Activated T-helper 17 cell treated with anti-CD3 and anti-CD28 coated beads, Interleukin-2, amount 50 U/mL, for 72 hours (primary cell): ENCODE measurements at regions not wholly inside any gene's neighbourhood (a gene's known extent, or its start where the extent isn't known, plus 50 kb on each side); places are given as distances from the start of the nearest gene placed in this dataset.

Source experiments
- ATAC-seq: fragments of 150-1000 bp; cut with Tn5 transposase; replicated peaks from 2 replicates; pipeline ENCODE4 v1.10.0; 2021; ENCODE audit warnings: mild to moderate bottlenecking, moderate library complexity
- H3K27ac Mint-ChIP-seq: one replicate; pipeline ENCODE4 v1.8.0; 2022; ENCODE audit warnings: mixed read lengths
- H3K27me3 Mint-ChIP-seq: one replicate; pipeline ENCODE4 v1.8.0; 2022; ENCODE audit warnings: mixed read lengths
- H3K36me3 Mint-ChIP-seq: one replicate; pipeline ENCODE4 v1.8.0; 2022; ENCODE audit warnings: low read depth, mild to moderate bottlenecking, mixed read lengths
- H3K4me1 Mint-ChIP-seq: one replicate; pipeline ENCODE4 v1.8.0; 2022; ENCODE audit warnings: mixed read lengths
- H3K4me3 Mint-ChIP-seq: one replicate; pipeline ENCODE4 v1.8.0; 2022; ENCODE audit warnings: mild to moderate bottlenecking, mixed read lengths
- H3K9me3 Mint-ChIP-seq: one replicate; pipeline ENCODE4 v1.8.0; 2022; ENCODE audit warnings: mixed read lengths

DNA sequence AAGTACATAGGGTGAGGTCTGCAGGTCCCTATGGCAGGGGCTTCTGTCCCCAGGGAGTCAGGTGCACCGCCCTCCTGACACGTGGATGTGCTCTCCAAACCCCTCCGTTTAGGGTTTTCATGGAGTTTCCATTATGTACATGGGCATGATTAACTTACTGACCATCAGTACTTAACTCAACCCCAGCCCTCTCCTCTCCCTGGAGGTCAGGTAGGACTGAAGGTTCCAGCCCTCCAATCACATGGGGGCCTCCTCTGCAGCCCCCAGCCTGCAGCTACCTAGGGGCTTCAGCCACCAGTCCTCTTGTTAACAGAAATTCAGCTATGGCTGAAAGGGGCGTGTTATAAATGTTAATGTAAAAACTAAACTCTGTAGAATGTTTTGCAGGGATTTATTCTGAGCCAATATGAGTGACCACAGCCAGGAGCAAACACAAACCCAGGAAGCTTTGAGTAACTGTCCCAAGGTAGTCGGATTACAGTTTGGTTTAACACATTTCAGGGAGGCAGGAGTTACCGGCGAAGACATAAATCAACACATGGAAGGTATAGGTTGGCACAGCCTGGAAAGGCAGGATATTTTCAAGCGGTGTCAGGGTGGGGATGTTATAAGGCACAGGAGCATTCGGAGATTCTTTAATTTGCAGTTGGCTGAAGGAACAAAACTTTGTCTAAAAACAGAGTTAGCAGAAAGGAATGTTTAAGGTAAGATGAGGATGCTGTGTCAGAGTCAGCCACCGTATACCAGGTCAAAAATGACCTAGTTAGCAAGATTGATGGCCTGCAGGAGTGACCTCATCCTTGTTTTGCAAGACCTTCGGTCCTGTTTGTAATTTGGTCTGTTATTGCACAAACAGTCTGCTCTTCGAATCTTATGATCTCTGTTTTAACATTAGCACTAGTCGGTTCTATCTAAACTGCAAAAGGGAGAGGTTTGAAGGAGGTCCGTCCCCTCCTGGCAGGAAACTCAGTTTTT lies 75.2 kb downstream of the TNFAIP2 start:
- Mint-ChIP-seq H3K36me3 (no peaks in the 10 kb centered on the region), H3K9me3 (no peaks in the 10 kb centered on the region), H3K27ac (no peak overlapping the region), H3K4me3 (no peak overlapping the region), H3K4me1 (no peaks in the 10 kb centered on the region), H3K27me3 (peaks cover 4% of the 10 kb centered on the region)
- no peak for ATAC-seq

DNA sequence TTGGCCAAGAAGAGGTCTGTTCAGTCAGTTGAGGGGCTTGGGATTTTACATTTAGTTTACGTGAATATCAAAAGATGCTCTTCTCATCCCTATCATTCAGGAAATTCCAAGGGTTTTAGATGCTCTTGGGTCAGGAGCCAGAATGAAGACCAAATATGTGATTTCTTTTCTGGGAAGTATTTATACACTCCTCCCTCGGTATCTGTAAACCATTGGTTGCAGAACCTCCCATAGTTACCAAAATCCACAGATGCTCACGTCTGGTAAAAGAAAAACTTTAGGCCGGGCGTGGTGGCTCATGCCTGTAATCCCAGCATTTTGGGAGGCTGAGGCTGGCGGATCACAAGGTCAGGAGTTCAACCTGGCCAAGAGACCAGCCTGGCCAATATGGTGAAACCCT lies 75.9 kb downstream of the TNFAIP2 start:
- Mint-ChIP-seq H3K27ac (no peak overlapping the region), H3K27me3 (peaks cover 10% of the 10 kb centered on the region), H3K36me3 (no peaks in the 10 kb centered on the region), H3K4me1 (no peaks in the 10 kb centered on the region), H3K9me3 (peaks cover 5% of the 10 kb centered on the region), H3K4me3 (no peak overlapping the region)
- no peak for ATAC-seq

DNA sequence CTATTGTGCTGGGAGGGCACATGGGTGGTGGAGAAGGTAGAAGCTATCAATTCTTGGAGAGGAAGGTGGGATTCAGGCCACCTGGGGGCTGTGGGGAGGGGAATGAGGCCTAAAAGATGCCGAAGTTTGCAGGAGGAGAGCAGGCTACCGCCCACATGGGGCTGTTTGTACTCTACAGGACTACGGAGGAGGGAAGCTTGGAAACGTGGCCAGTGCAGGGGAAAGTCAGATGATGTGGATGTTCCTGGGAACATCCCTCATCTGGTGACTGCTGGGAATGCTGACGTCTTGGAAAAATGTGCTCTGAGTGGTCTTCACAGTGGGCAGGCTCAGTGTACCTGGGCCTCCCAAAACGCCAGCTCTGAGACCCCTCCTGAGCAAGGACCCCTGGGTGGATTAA lies 78.5 kb downstream of the TNFAIP2 start:
- Mint-ChIP-seq H3K36me3 (no peaks in the 10 kb centered on the region), H3K27me3 (peaks cover 12% of the 10 kb centered on the region), H3K27ac (no peak overlapping the region), H3K4me1 (no peaks in the 10 kb centered on the region), H3K4me3 (no peak overlapping the region), H3K9me3 (peaks cover 9% of the 10 kb centered on the region)
- ATAC-seq = no peak

DNA sequence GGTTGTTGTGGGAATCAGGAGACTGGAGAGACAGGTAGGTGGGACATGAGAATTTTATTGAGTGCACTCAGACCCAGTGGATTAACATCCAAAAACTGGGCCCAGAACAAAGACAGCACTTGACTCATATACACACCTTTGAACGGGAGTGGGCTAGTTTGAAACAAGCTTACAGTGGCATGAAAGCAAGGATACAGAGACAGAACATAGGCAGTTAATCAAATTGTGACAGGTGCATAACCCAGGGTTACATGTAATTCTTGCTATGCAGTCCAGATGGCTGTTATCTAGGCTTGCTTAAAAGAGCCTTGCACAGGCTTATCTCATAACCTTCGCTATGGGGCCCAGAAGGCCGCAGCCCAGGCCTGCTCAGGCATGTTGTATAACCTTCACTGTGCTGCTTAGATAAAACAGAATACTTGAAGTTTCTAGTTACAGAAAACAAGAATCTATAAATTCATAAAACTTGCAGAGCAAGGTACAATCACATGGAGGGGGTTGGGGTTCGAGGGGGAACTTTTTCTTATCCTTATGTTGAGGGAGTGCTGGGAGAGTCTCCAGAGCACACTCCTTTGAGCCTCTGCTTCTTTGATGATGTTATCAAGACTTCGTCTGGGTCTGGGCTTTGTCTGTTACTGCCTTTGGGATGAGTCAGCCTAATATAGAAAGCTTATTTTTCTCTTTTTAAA lies 81.7 kb downstream of the TNFAIP2 start:
- ATAC-seq = no peak
- no peak overlapping the region for H3K27ac Mint-ChIP-seq
- peaks cover 9% of the 10 kb centered on the region for H3K9me3 Mint-ChIP-seq
- no peaks in the 10 kb centered on the region for H3K36me3 Mint-ChIP-seq
- H3K27me3 Mint-ChIP-seq = peaks cover 26% of the 10 kb centered on the region
- no peaks in the 10 kb centered on the region for H3K4me1 Mint-ChIP-seq
- H3K4me3 Mint-ChIP-seq = no peak overlapping the region

DNA sequence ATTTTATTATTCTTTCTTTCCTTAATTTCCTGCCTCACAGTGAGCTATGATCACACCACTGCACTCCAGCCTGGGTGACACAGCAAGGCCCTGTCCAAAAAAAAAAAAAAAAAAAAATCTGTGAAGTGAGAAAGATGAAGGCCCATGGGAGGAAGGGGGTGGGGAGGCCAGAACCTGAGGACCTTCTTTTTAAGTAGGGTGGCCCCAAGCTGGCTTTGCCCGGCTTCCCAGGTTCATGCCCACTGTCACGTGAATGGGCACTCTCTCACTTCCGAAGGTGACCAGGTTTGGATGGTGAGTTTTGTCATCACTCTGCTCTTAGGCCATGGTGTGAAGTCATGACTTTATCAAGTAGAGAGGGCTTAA lies 82.3 kb downstream of the TNFAIP2 start:
- H3K27ac Mint-ChIP-seq = no peak overlapping the region
- H3K36me3 Mint-ChIP-seq = no peaks in the 10 kb centered on the region
- peaks cover 28% of the 10 kb centered on the region for H3K27me3 Mint-ChIP-seq
- H3K9me3 Mint-ChIP-seq = peaks cover 9% of the 10 kb centered on the region
- ATAC-seq = no peak
- H3K4me3 Mint-ChIP-seq = no peak overlapping the region
- H3K4me1 Mint-ChIP-seq = no peaks in the 10 kb centered on the region

DNA sequence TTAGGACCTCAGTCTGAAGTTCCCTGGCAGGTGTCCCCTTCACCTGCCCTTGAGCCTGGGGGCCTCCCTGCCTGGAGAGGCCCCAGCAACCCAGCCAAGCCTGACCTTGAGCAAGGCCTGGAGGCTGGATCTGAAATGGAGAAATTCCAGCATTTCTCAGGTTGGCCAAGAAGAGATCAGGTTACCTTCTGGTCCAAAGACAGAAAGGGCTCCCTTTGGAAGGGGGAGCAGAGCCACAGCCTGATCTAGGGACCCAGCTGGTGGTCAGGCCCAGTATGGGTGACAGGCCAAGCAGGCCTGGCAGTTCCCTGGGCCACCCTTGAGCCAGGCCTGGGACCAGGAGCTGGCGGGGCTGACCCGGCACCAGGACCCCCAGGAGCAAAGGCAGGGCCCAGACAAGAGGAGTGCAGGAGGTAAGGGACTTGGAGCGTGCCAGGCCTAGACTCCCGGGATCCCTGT lies 82.8 kb downstream of the TNFAIP2 start:
- ATAC-seq = no peak
- no peaks in the 10 kb centered on the region for H3K36me3 Mint-ChIP-seq
- peaks cover 9% of the 10 kb centered on the region for H3K9me3 Mint-ChIP-seq
- no peaks in the 10 kb centered on the region for H3K4me1 Mint-ChIP-seq
- H3K27ac Mint-ChIP-seq = no peak overlapping the region
- H3K27me3 Mint-ChIP-seq = peaks cover 26% of the 10 kb centered on the region
- H3K4me3 Mint-ChIP-seq = no peak overlapping the region

DNA sequence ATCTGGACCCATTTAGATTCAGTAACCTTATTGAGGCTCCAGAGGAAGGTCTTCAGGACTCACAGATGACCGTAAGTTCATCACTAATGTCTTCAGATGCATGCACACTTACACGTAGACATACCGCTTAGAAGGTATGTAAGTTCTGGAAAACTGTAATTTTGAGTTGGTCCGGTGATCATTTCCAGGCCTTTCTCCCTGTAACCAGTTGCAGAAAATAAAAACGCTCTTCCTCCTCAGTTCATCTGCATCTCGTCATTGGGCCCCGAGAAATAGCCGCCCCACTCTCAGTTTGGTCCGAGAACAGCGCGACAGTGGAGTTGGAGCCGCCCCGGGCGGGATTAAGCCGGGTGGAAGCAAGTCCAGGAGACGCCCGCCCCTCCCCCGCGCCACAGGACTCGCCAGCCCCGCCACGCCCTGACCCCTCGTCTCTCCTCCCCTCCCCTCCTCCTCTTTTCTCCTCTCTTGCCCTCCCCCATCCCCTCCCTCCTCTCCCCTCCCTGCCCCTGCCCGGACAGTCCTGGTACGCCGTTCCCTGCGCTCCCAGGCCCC lies 83.7 kb downstream of the TNFAIP2 start:
- no peak overlapping the region for H3K4me3 Mint-ChIP-seq
- H3K27me3 Mint-ChIP-seq = peaks cover 24% of the 10 kb centered on the region
- no peak overlapping the region for H3K27ac Mint-ChIP-seq
- no peaks in the 10 kb centered on the region for H3K4me1 Mint-ChIP-seq
- H3K9me3 Mint-ChIP-seq = peaks cover 9% of the 10 kb centered on the region
- no peaks in the 10 kb centered on the region for H3K36me3 Mint-ChIP-seq
- ATAC-seq = no peak

DNA sequence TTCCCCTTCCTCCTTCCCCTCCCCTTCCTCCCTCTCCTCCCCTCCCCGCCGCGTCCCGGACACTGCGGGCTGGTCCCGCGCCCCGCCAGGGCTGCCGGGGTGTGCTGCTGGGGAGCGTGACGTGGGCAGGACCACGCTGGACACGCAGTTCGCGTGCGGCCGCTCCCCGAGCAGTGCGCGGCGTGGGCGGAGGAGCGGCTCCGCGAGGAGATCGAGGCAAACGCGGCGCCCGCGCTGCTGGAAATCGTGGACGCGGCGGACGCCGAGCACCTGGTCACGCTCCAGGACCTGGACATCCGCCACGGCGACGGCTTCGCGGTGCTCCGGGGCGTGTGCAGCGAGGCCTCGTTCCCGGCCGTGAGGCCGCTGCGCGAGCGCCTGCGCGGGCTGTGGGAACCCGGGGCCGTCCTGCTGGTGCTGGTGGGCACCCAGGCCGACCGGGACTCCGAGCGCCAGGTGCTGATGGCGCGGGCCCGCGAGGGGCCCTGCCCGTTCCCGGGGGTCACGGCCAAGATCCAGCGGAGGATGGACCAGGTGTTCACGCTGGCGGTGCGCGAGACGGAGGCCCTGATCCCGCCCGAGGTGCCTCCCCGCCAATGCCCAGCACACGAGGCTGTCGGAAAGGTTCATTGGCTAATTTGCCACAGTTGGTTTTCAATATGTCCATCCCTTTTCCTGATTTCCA lies 84.3 kb downstream of the TNFAIP2 start:
- ATAC-seq = no peak
- Mint-ChIP-seq H3K27ac (no peak overlapping the region), H3K9me3 (peaks cover 9% of the 10 kb centered on the region), H3K36me3 (no peaks in the 10 kb centered on the region), H3K27me3 (peaks cover 28% of the 10 kb centered on the region), H3K4me1 (no peaks in the 10 kb centered on the region), H3K4me3 (no peak overlapping the region)

DNA sequence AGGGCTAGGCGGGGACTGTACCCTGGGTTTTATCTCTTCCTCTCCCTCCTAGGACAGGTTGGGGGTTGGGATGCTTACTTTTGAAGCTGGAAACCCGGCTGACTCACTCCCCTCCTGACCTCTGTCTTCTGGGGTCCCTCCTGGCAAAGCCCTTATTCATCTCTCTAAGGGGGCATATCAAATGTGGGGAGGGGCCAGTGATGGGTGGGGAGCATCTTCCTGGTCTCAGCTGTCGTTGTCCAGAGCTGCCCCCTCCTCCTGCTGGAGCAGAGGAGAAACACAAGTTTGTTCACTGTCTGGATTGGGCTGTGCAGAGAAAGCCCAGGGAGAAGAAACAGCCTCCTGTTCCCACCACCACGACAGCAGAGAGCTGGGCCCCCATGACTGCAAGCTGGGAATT lies 85.8 kb downstream of the TNFAIP2 start:
- Mint-ChIP-seq H3K4me1 (no peaks in the 10 kb centered on the region), H3K27me3 (peaks cover 33% of the 10 kb centered on the region), H3K9me3 (peaks cover 5% of the 10 kb centered on the region), H3K27ac (no peak overlapping the region), H3K36me3 (no peaks in the 10 kb centered on the region), H3K4me3 (no peak overlapping the region)
- ATAC-seq = no peak

DNA sequence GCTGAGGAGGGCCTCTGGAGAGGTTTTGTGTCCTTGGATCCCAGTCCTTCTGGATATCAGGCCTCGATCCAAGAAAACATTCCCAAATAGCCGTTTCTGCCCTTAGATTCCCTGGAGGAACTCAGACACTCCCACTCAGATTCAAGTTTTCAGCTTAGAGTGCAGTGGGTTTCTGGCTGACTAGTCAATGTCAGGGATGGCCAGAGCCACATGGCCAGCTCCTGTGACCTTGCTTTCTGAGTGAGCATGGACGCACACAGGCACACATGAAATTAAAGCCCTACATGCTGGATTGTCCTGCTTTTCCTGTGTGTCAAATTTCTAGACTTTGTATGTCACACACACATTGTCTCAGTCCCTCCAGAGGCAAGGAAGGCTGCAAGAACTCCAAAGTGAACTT lies 86.2 kb downstream of the TNFAIP2 start:
- peaks cover 3% of the 10 kb centered on the region for H3K9me3 Mint-ChIP-seq
- no peak for ATAC-seq
- no peak overlapping the region for H3K27ac Mint-ChIP-seq
- no peak overlapping the region for H3K4me3 Mint-ChIP-seq
- H3K27me3 Mint-ChIP-seq = peaks cover 30% of the 10 kb centered on the region
- no peaks in the 10 kb centered on the region for H3K4me1 Mint-ChIP-seq
- no peaks in the 10 kb centered on the region for H3K36me3 Mint-ChIP-seq

DNA sequence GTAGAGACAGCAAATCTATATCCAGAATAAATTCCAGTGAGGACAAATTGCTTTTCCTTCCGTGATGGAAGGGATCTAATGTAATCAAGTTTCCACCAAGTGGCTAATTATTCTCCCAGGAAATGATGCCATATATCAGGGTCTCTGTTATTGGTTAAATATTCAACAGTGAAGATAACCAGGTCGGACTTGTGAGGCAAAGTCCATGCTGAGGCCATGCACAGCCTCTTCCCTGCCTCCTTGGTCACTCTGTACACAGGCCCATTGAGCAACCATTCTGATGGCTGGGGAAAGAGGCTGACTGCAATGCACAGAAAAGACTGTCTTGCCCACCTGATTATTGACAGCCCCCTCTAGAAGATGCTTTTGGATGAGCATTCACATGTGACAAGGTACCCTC lies 90.1 kb downstream of the TNFAIP2 start:
- Mint-ChIP-seq H3K9me3 (no peaks in the 10 kb centered on the region), H3K27ac (no peak overlapping the region), H3K27me3 (peaks cover 44% of the 10 kb centered on the region), H3K4me3 (no peak overlapping the region), H3K36me3 (no peaks in the 10 kb centered on the region), H3K4me1 (no peaks in the 10 kb centered on the region)
- ATAC-seq = no peak

DNA sequence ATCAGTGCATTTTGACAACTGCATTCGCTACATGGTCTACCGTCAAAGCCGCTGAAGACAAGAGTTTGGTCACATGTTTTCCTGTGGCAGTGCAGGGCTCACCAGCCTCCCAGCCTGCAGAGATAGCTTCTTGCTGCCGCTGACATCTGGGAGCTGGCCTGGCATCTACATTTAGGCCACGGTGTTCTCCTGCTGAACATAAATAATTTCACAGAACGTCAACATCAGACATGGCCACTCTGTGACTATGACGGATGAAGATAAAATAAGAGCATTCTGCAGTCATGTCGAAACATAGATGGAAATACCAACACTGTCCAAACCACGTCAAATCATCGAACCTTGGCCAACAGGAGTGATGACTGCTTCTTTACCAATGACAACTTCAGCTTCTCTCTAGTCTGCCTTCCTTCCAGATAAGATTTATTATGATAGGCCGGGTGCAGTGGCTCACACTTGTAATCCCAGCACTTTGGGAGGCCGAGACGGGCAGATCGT lies 91.2 kb downstream of the TNFAIP2 start:
- Mint-ChIP-seq H3K36me3 (no peaks in the 10 kb centered on the region), H3K4me1 (no peaks in the 10 kb centered on the region), H3K27me3 (peaks cover 43% of the 10 kb centered on the region), H3K27ac (no peak overlapping the region), H3K4me3 (no peak overlapping the region), H3K9me3 (no peaks in the 10 kb centered on the region)
- ATAC-seq = no peak

DNA sequence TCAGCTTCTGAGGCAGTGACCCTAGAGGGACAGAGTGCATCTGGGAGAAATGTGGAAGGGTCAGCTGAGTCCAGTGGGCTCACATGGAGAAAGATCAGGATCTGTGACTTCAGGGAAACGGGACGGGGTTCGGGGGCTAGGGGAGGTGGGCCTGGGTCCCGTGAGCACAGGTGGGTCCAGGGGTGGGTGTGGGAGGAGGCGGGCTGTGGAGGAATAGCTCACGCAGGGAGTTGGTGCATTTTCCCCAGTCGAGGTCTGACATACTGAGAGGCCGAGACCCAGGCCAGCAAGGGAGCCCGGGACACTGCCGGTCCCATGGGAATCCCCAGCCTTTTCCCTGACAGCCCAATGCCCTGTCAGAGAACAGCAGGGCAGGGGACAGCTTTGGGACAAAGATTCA lies 93.1 kb downstream of the TNFAIP2 start:
- no peak overlapping the region for H3K27ac Mint-ChIP-seq
- peaks cover 43% of the 10 kb centered on the region for H3K27me3 Mint-ChIP-seq
- no peak overlapping the region for H3K4me3 Mint-ChIP-seq
- no peaks in the 10 kb centered on the region for H3K36me3 Mint-ChIP-seq
- no peaks in the 10 kb centered on the region for H3K4me1 Mint-ChIP-seq
- no peak for ATAC-seq
- no peaks in the 10 kb centered on the region for H3K9me3 Mint-ChIP-seq

DNA sequence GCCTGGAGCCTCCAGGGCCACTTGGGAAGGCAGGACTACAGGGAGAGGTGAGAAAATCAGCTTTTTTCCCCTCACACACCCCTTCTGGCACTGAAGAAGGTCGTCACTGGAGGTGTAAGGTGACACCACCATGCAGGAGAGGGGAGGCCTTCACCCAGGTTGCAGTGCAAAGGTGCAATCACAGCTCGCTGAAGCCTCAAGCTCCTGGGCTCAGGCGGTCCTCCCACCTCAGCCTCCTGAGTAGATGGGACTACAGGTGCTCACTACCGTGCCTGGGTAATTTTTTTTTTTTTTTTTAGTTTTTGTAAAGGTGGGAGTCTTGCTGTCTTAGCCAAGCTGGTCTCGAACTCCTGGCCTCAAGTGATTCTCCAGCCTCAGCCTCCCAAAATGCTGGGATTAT lies 93.6 kb downstream of the TNFAIP2 start:
- Mint-ChIP-seq H3K4me1 (no peaks in the 10 kb centered on the region), H3K27me3 (peaks cover 46% of the 10 kb centered on the region), H3K4me3 (no peak overlapping the region), H3K9me3 (no peaks in the 10 kb centered on the region), H3K27ac (no peak overlapping the region), H3K36me3 (no peaks in the 10 kb centered on the region)
- no peak for ATAC-seq
